IMR-90 (cell line): ENCODE measurements at regions not wholly inside any gene's neighbourhood (a gene's known extent, or its start where the extent isn't known, plus 50 kb on each side); places are given as distances from the start of the nearest gene placed in this dataset.
A peak's percentile ranks its signal among the peaks of the same experiment; 100 is the strongest.

Source experiments
- ATAC-seq: fragments of 200-7000 bp; cut with Tn5 transposase; 2 replicates; pipeline ENCODE4 v1.9.1; 2020; ENCODE audit warnings: low read depth, mild to moderate bottlenecking, moderate library complexity
- BruUV-seq: library from RNA; stranded (reverse); fragments of 400-500 nt; replicated peaks from 2 replicates; lab custom pipeline; 2021; lab: Mats Ljungman, UMichigan
- CTCF ChIA-PET: fragments of 300-600 bp; formaldehyde crosslinking; extraction: SDS; loops from one replicate; lab custom pipeline; 2021; ENCODE audit warnings: antibody characterized with exemption; lab: Yijun Ruan, JAX
- POLR2A ChIA-PET: fragments of 300-600 bp; sonication (Branson Sonifier 250); formaldehyde crosslinking; loops from one replicate; lab custom pipeline; 2022; ENCODE audit warnings: antibody characterized with exemption; ENCODE audit not compliant: unreplicated experiment; lab: Charles Lee
- DNase-seq: peaks from one replicate; pipeline ENCODE4 v3.0.0; 2013
- H2AFZ ChIP-seq: replicated peaks from 2 replicates; pipeline ENCODE3; 2013; ENCODE audit warnings: low read length, mild to moderate bottlenecking; ENCODE audit not compliant: poor library complexity
- H2AK5ac ChIP-seq: 2 replicates; pipeline ENCODE4 v1.6.1; 2013; ENCODE audit warnings: low read depth, low read length, inconsistent platforms
- H2AK9ac ChIP-seq: replicated peaks from 2 replicates; pipeline ENCODE3; 2013; ENCODE audit warnings: mild to moderate bottlenecking, low read depth, low read length, moderate library complexity; ENCODE audit not compliant: poor library complexity
- H2BK120ac ChIP-seq: 2 replicates; pipeline ENCODE4 v1.6.1; 2013; ENCODE audit warnings: low read depth, low read length, inconsistent platforms
- H2BK15ac ChIP-seq: 3 replicates; pipeline ENCODE4 v1.6.1; 2013; ENCODE audit warnings: low read depth, low read length, inconsistent platforms
- H2BK20ac ChIP-seq: 2 replicates; pipeline ENCODE4 v1.6.1; 2013; ENCODE audit warnings: low read depth, mild to moderate bottlenecking, inconsistent platforms, low read length, moderate library complexity
- H2BK5ac ChIP-seq: 2 replicates; pipeline ENCODE4 v1.6.1; 2013; ENCODE audit warnings: mild to moderate bottlenecking, low read depth, low read length, inconsistent platforms; ENCODE audit not compliant: poor library complexity, severe bottlenecking
- H3K14ac ChIP-seq: replicated peaks from 2 replicates; pipeline ENCODE4 v1.6.1; 2013; ENCODE audit warnings: low read depth, low read length, inconsistent platforms
- H3K18ac ChIP-seq: 2 replicates; pipeline ENCODE4 v1.6.1; 2013; ENCODE audit warnings: low read depth, low read length, control low read depth
- H3K23ac ChIP-seq: 2 replicates; pipeline ENCODE4 v1.6.1; 2013; ENCODE audit warnings: low read depth, low read length, inconsistent platforms
- H3K27ac ChIP-seq: 2 replicates; pipeline ENCODE4 v1.5.1; 2013; ENCODE audit warnings: mild to moderate bottlenecking, control low read depth, low read length; ENCODE audit not compliant: insufficient read depth
- H3K27me3 ChIP-seq: 2 replicates; pipeline ENCODE4 v1.6.1; 2013; ENCODE audit warnings: low read length; ENCODE audit not compliant: control insufficient read depth, insufficient read depth
- H3K36me3 ChIP-seq: 2 replicates; pipeline ENCODE4 v1.6.1; 2013; ENCODE audit warnings: low read length, mixed read lengths; ENCODE audit not compliant: control insufficient read depth, insufficient read depth
- H3K4ac ChIP-seq: 2 replicates; pipeline ENCODE4 v1.6.1; 2013; ENCODE audit warnings: low read depth, low read length, inconsistent platforms
- H3K4me1 ChIP-seq: 2 replicates; pipeline ENCODE4 v1.6.1; 2013; ENCODE audit warnings: low read length, mixed read lengths; ENCODE audit not compliant: control insufficient read depth, insufficient read depth
- H3K4me2 ChIP-seq: 2 replicates; pipeline ENCODE4 v1.6.1; 2013; ENCODE audit warnings: low read depth, mild to moderate bottlenecking, control low read depth, low read length, moderate library complexity
- H3K4me3 ChIP-seq: 2 replicates; pipeline ENCODE4 v1.5.1; 2013; ENCODE audit warnings: low read depth, mild to moderate bottlenecking, control low read depth, low read length, moderate library complexity; ENCODE audit not compliant: insufficient read depth
- H3K56ac ChIP-seq: 2 replicates; pipeline ENCODE4 v1.6.1; 2013; ENCODE audit warnings: low read length, inconsistent platforms; ENCODE audit not compliant: insufficient read depth; ENCODE audit errors: extremely low read depth
- H3K79me1 ChIP-seq, 2 experiments: 2 replicates each; pipeline ENCODE4 v1.6.1; 2013; ENCODE audit warnings: low read length in 2 of 2, inconsistent platforms in 1 of 2, low read depth in 1 of 2
- H3K9ac ChIP-seq: 2 replicates; pipeline ENCODE4 v1.6.1; 2013; ENCODE audit warnings: low read depth, low read length, control low read depth
- H3K9me1 ChIP-seq: 2 replicates; pipeline ENCODE4 v1.6.1; 2013; ENCODE audit warnings: low read length, inconsistent platforms; ENCODE audit not compliant: insufficient read depth
- H3K9me3 ChIP-seq: 2 replicates; pipeline ENCODE4 v1.6.1; 2013; ENCODE audit warnings: low read length; ENCODE audit not compliant: control insufficient read depth, insufficient read depth
- H4K20me1 ChIP-seq: 2 replicates; pipeline ENCODE4 v1.6.1; 2013; ENCODE audit warnings: low read length, inconsistent platforms; ENCODE audit not compliant: insufficient read depth
- H4K5ac ChIP-seq: 2 replicates; pipeline ENCODE4 v1.6.1; 2013; ENCODE audit warnings: mild to moderate bottlenecking, low read depth, low read length, control low read depth
- H4K8ac ChIP-seq, 2 experiments: 2 replicates each; pipeline ENCODE4 v1.6.1; 2013; ENCODE audit warnings: low read depth in 2 of 2, low read length in 2 of 2, control low read depth in 1 of 2, inconsistent platforms in 1 of 2
- H4K91ac ChIP-seq: 2 replicates; pipeline ENCODE4 v1.6.1; 2013; ENCODE audit warnings: low read depth, low read length, inconsistent platforms; ENCODE audit not compliant: insufficient read depth
- BHLHE40 ChIP-seq: fragments of 150-350 bp; IDR thresholded peaks from 2 replicates; pipeline ENCODE4 v1.6.1; 2016; ENCODE audit warnings: mild to moderate bottlenecking, low read depth, low read length
- CEBPB ChIP-seq: IDR thresholded peaks from 2 replicates; pipeline ENCODE4 v1.6.1; 2012; ENCODE audit warnings: low read depth, low read length, improper control_type of control experiment
- CHD1 ChIP-seq: IDR thresholded peaks from 2 replicates; pipeline ENCODE4 v1.6.1; 2012; ENCODE audit warnings: low read depth, low read length, improper control_type of control experiment
- FOS ChIP-seq: fragments of 150-350 bp; IDR thresholded peaks from 2 replicates; pipeline ENCODE4 v1.6.1; 2016; ENCODE audit warnings: low read depth, low read length
- MAFK ChIP-seq: IDR thresholded peaks from 2 replicates; pipeline ENCODE4 v1.6.1; 2012; ENCODE audit warnings: low read depth, low read length, improper control_type of control experiment
- MAZ ChIP-seq: IDR thresholded peaks from 2 replicates; pipeline ENCODE4 v1.6.1; 2012; ENCODE audit warnings: low read depth, mild to moderate bottlenecking, low read length, improper control_type of control experiment, moderate library complexity, borderline replicate concordance
- MXI1 ChIP-seq: IDR thresholded peaks from 2 replicates; pipeline ENCODE4 v1.6.1; 2012; ENCODE audit warnings: low read depth, mild to moderate bottlenecking, low read length, moderate library complexity, borderline replicate concordance
- NFE2L2 ChIP-seq: fragments of 150-350 bp; IDR thresholded peaks from 2 replicates; pipeline ENCODE4 v1.6.1; 2016; ENCODE audit warnings: low read depth, mild to moderate bottlenecking, low read length
- POLR2A ChIP-seq: IDR thresholded peaks from 2 replicates; pipeline ENCODE4 v1.6.1; 2012; ENCODE audit warnings: mild to moderate bottlenecking, low read depth, low read length
- RAD21 ChIP-seq: IDR thresholded peaks from 2 replicates; pipeline ENCODE4 v1.6.1; 2012; ENCODE audit warnings: low read length, improper control_type of control experiment
- RCOR1 ChIP-seq: IDR thresholded peaks from 2 replicates; pipeline ENCODE4 v1.6.1; 2012; ENCODE audit warnings: mild to moderate bottlenecking, low read length, improper control_type of control experiment; ENCODE audit not compliant: insufficient replicate concordance
- RFX5 ChIP-seq: IDR thresholded peaks from 2 replicates; pipeline ENCODE4 v1.8.0; 2012; ENCODE audit warnings: low read depth, mild to moderate bottlenecking, low read length, moderate library complexity
- SMC3 ChIP-seq: fragments of 150-350 bp; IDR thresholded peaks from 2 replicates; pipeline ENCODE4 v1.6.1; 2016; ENCODE audit warnings: low read depth, mild to moderate bottlenecking, antibody characterized with exemption, low read length, moderate library complexity
- WGBS, 2 experiments: methylation state at CpG; one replicate each; pipeline versions ENCODE4 v1.1.5 to v1.1.7; 2013; ENCODE audit warnings: missing lambda C conversion rate in 2 of 2; ENCODE audit not compliant: insufficient read length in 1 of 2; ENCODE audit errors: extremely low coverage in 2 of 2; 5-methylcytosine and 5-hydroxymethylcytosine counted together
- dilution Hi-C: fragments of 300-500 bp; cut with HindIII; formaldehyde crosslinking; loops from one replicate; pipeline ENCODE4 v1.14.3; 2018; ENCODE audit warnings: low sequenced_read_pairs; ENCODE audit not compliant: unreplicated experiment
- in situ Hi-C: fragments of 300-500 bp; cut with MboI; formaldehyde crosslinking; loops from 3 replicates; pipeline ENCODE4 v1.14.3; 2019; ENCODE audit warnings: low sequenced_read_pairs, inconsistent platforms, mixed read lengths
- intact Hi-C: fragments of 100-400 bp; cut with micrococcal nuclease; formaldehyde crosslinking; loops from 2 replicates; pipeline ENCODE4 v1.10.0; 2022
- TF ChIP-seq, protein P1 (sequence below): fragments of 150-350 bp; IDR thresholded peaks from 2 replicates; pipeline ENCODE4 v1.6.1; 2016; ENCODE audit warnings: low read depth, mild to moderate bottlenecking, low read length, moderate library complexity, borderline replicate concordance
- TF ChIP-seq, protein P2 (sequence below): fragments of 150-350 bp; IDR thresholded peaks from 2 replicates; pipeline ENCODE4 v1.6.1; 2017; ENCODE audit warnings: mild to moderate bottlenecking, antibody characterized with exemption, low read length, low read depth
- TF ChIP-seq, protein P3 (sequence below): conservative IDR thresholded peaks from 2 replicates; pipeline ENCODE4 v1.5.1; 2012; ENCODE audit warnings: mild to moderate bottlenecking, low read depth, low read length, improper control_type of control experiment

DNA sequence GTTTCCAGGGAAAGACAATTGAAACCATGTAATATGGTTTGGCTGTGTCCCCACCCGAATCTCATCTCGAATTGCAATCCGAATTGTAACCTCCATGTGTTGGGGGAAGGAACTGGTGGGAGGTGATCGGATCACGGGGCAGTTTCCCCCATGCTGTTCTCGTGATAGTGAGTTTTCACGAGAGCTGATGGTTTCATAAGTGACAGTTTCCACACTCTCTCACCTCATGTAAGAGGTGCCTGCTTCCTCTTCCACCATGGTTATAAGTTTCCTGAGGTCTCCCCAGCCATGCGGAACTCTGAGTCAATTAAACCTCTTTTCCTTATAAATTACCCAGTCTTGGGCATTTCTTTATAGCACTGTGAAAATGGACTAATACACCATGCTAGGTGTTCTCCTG, 148.3 kb upstream of the CADM1 start:
- H2AK9ac ChIP-seq, result no peak overlapping the region
- in situ Hi-C loops, result no loop called here
- ATAC-seq, result no peak

More for the DNA sequence above, 148.3 kb upstream of the CADM1 start:
- Histone ChIP-seq H4K5ac (no peak overlapping the region), H3K23ac (no peak overlapping the region), H2BK20ac (peak overlapping the region; percentile 47; the same call in 1 of the 2 replicates), H2BK15ac (0 out of 3 replicates have a peak overlapping the region, but pooled peaks have one; percentile 17), H3K18ac (no peak overlapping the region), H3K27ac (no peak overlapping the region), H3K56ac (no peak overlapping the region), H3K14ac (no peak overlapping the region), H3K79me1 (no peaks in the 10 kb centered on the region), H2AK5ac (peak overlapping the region; percentile 44; the same call in 1 of the 2 replicates), H3K9ac (no peak overlapping the region), H3K9me1 (no peaks in the 10 kb centered on the region), H4K8ac (no peak overlapping the region; a peak in 1 of 4 replicates), H4K20me1 (no peaks in the 10 kb centered on the region), H2AFZ (no peak overlapping the region), H3K4me1 (peaks cover 1% of the 10 kb centered on the region; the same call in 1 of the 2 replicates), H2BK120ac (peak overlapping the region; percentile 10; the same call in 1 of the 2 replicates), H3K4me2 (no peak overlapping the region), H2BK5ac (no peak overlapping the region), H4K91ac (no peak overlapping the region), H3K27me3 (peaks cover 2% of the 10 kb centered on the region; the same call in 1 of the 2 replicates), H3K36me3 (no peaks in the 10 kb centered on the region), H3K4me3 (no peak overlapping the region), H3K9me3 (no peaks in the 10 kb centered on the region), H3K4ac (no peak overlapping the region)
- ChIA-PET POLR2A (no interaction called here), CTCF (interaction anchor here (0.6 to 1.8 kb wide), 2 partner anchors 8 to 1612 kb away, joined by 5 read pairs; no protein-coding TSS in a partner anchor)
- intact Hi-C loops, result no loop called here
- dilution Hi-C loops, result no loop called here
- DNase-seq, result no peak
- TF ChIP-seq CHD1, result no peak
- TF ChIP-seq BHLHE40, result no peak
- no peak for TF ChIP-seq MAFK
- TF ChIP-seq, protein P1, sequence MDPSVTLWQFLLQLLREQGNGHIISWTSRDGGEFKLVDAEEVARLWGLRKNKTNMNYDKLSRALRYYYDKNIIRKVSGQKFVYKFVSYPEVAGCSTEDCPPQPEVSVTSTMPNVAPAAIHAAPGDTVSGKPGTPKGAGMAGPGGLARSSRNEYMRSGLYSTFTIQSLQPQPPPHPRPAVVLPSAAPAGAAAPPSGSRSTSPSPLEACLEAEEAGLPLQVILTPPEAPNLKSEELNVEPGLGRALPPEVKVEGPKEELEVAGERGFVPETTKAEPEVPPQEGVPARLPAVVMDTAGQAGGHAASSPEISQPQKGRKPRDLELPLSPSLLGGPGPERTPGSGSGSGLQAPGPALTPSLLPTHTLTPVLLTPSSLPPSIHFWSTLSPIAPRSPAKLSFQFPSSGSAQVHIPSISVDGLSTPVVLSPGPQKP, result no peak
- TF ChIP-seq RFX5, result no peak
- no peak for TF ChIP-seq NFE2L2
- TF ChIP-seq, protein P2, sequence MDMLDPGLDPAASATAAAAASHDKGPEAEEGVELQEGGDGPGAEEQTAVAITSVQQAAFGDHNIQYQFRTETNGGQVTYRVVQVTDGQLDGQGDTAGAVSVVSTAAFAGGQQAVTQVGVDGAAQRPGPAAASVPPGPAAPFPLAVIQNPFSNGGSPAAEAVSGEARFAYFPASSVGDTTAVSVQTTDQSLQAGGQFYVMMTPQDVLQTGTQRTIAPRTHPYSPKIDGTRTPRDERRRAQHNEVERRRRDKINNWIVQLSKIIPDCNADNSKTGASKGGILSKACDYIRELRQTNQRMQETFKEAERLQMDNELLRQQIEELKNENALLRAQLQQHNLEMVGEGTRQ, result no peak
- no peak for TF ChIP-seq POLR2A
- no peak for TF ChIP-seq MAZ
- TF ChIP-seq FOS, result no peak
- TF ChIP-seq SMC3, result no peak
- TF ChIP-seq RCOR1, result no peak
- TF ChIP-seq, protein P3, sequence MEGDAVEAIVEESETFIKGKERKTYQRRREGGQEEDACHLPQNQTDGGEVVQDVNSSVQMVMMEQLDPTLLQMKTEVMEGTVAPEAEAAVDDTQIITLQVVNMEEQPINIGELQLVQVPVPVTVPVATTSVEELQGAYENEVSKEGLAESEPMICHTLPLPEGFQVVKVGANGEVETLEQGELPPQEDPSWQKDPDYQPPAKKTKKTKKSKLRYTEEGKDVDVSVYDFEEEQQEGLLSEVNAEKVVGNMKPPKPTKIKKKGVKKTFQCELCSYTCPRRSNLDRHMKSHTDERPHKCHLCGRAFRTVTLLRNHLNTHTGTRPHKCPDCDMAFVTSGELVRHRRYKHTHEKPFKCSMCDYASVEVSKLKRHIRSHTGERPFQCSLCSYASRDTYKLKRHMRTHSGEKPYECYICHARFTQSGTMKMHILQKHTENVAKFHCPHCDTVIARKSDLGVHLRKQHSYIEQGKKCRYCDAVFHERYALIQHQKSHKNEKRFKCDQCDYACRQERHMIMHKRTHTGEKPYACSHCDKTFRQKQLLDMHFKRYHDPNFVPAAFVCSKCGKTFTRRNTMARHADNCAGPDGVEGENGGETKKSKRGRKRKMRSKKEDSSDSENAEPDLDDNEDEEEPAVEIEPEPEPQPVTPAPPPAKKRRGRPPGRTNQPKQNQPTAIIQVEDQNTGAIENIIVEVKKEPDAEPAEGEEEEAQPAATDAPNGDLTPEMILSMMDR, result no peak
- TF ChIP-seq RAD21, result no peak
- TF ChIP-seq CEBPB, result no peak
- TF ChIP-seq MXI1, result no peak
- no TSS peak for BruUV-seq
- WGBS, 2 experiments, result no CpG with 5 or more reads among the region's 8 CpGs
